HG03159 (cell line): ENCODE measurements at regions not wholly inside any gene's neighbourhood (a gene's known extent, or its start where the extent isn't known, plus 50 kb on each side); places are given as distances from the start of the nearest gene placed in this dataset.
"Not testable (repeated sequence)": the region's sequence is repeated elsewhere in the genome, so short reads cannot be mapped to it uniquely, and the experiment has no call there.

Experiments
- ATAC-seq: cut with Tn5 transposase; IDR thresholded peaks from one replicate; pipeline ENCODE4 v1.9.1; 2021; ENCODE audit warnings: mild to moderate bottlenecking, moderate library complexity; ENCODE audit not compliant: unreplicated experiment

GRCh38 chr2:167803449-167803988 lies 443.9 kb downstream of the STK39 start:
- ATAC-seq: no peak

DNA sequence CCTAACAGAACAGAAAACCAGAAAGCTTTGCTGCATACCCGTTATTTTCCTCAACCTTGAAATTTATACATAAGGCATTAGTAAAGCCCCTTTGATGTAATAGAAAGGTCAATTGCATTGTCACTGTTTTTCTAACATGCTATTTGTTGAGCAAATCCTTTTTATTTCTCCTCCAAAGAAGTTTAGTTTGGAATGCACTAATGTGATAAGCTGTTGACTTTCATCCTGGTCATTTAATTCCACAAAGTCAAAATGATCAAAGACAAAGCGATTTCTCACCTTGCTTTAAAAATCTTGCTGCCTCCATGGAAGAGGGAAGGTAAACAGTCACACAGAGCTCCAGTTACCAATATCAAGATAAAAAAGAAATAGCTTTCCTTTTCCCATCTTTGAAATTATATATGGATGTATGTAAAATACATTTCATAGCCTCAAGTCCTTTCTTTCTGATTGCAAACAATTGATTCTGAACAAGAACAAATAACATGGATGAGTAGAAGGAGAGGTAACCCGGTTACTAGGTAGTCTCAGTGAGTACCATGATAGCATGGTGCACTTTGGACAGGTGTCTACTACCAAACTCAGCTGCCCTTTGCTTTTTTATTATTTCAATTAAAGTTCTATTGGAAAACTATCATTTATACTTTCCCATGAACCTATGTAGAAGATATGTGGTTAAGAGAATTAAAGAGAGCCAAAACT lies 452.7 kb downstream of the STK39 start:
- ATAC-seq: no peak

GRCh38 chr2:167793725-167794124 lies 453.7 kb downstream of the STK39 start:
- ATAC-seq: no peak

GRCh38 chr2:167792126-167792525 lies 455.3 kb downstream of the STK39 start:
- ATAC-seq: no peak

- ATAC-seq: no peak
Observed at GRCh38 chr2:167790781-167791450, 456.5 kb downstream of the STK39 start.

GRCh38 chr2:167790189-167790588 lies 457.2 kb downstream of the STK39 start:
- ATAC-seq: no peak

- ATAC-seq: no peak
Observed at GRCh38 chr2:167787562-167787961, 459.8 kb downstream of the STK39 start.

DNA sequence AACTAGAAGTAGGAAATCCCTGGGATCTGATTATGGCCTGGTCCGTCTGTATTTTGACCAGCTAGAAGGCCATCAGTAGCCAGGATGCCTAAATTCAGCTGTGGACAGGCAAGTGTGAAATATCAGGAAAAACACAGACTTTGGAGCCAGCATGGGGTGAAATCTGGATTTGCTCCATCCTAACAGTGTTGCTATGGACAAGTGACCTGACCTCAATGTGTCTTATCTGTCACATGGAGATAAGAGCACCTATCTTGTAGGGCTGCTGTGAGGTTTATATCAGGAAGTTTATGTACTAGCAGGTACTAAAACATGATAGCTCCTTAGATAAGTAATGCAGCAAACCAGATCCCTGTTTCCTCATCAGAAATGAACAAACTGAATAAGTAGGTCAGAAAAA lies 460.4 kb downstream of the STK39 start:
- ATAC-seq: no peak

- ATAC-seq: no peak
Observed at GRCh38 chr2:167785606-167786216, 461.7 kb downstream of the STK39 start.

GRCh38 chr2:167784084-167784425 lies 463.3 kb downstream of the STK39 start:
- ATAC-seq: no peak

- ATAC-seq: no peak
Observed at GRCh38 chr2:167783261-167784083, 463.9 kb downstream of the STK39 start.

DNA sequence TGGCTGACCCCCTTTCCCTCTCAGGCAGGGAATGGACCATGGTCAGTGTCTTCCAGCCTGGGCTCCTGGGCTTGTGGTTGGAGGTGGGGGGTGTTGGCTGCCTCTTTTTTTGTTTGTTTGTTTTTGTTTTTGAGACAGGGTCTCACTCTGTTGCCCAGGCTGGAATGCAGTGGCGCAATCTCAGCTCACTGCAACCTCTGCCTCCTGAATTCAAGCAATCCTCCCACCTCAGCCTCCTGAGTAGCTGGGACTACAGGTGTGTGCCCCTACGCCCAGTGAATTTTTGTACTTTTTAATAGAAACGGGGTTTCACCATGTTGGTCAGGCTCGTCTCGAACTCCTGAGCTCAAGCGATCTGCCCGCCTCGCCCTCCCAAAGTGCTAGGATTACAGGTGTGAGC lies 465.8 kb downstream of the STK39 start:
- ATAC-seq: not testable (repeated sequence)

- ATAC-seq: no peak
Observed at GRCh38 chr2:167776359-167776758, 471.0 kb downstream of the STK39 start.

- ATAC-seq: no peak
Observed at GRCh38 chr2:167771628-167772027, 475.8 kb downstream of the STK39 start.

DNA sequence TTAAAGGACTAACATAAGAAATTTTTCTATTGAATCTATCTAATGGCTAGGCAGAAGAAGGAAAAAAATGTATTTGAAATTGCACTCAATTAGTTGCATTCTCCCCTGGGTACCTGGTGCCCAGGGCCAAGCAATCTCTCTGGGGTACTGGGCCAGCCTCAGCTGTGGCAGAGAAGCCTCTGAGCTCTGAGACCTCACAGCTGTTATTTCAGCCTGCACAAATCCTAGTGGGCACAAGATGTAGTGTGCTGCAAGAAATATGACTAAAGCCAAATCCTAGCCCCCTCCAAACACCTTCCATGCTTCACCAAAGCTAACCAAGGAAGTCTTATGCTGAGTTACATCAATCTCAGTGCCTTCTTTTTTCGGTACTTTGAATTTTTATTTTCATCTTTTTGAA lies 478.4 kb downstream of the STK39 start:
- ATAC-seq: no peak

DNA sequence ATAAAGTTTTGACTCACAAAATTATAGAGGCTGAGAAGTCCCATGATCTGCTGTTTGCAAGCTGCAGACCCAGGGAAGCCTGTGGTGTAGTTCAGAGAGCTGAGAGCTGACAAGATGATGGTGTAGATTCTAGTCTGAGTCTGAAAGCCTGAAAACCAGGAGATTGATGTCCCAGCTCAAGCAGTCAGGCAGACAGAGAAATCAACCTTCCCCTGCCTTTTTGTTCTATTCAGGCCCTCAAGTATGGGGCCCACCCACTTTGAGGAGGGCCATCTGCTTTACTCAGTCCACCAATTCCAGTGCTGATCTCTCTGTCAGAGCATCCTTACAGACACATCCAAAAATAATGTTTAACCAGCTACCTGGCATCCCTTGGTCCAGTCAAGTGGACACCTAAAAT lies 479.6 kb downstream of the STK39 start:
- no peak for ATAC-seq

DNA sequence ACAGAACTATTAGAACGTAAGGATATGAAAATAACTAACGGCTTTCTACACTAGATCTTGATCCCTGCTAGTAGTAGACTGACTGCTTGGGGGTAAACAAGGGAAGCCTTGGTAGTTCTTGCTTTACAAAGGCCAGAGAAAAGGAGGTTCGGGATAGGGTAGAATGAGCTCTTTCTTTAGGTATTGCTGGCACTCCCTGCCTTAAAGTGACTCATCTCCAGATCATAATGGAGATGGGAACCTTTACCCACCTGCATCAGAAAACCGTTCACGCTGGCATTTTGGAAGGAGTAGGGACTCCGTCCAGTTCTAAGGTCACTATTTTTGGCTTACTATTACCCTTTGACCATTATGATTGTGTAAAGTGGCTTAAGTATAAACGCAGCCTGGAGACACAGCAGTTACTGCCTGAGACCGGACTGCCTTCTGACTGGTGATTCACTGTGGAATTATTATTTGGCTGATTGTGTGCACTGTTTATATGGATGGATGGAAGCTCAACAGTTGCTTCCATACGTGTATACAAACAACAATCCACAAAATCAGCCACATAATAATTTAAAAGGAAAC lies 482.5 kb downstream of the STK39 start:
- no peak for ATAC-seq

DNA sequence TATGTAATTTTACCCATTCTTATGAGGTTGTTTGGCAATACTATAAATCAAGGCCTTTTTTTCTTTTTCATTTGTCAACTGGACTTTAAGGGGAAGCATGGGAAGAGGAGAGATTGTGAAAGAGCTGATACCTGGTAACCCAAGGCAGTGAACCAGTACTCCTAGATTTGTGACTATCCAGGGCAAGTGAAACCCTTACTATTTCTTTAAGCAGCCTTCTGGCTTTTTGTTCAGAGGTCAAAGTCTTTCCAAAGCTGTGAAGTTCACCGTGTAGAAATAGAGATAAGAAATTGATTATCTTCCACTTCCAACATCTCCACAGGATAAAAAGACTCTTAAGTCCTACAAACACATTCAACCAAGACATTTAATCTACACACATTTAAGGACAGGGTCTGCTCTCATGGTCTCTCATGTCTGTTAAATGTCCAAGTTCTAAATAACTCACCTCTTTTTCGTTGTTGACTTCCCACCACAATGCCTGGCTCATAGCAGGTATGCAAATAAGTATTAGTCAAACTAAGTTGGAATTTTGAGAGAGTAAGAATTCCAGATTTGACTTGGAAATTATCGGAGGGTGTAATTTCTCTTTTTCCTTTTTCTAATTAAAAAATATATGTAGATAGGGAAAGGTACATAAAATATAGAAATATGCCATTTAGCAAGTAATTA lies 485.8 kb downstream of the STK39 start:
- ATAC-seq: no peak

GRCh38 chr2:167759531-167759930 lies 487.9 kb downstream of the STK39 start:
- ATAC-seq: no peak

DNA sequence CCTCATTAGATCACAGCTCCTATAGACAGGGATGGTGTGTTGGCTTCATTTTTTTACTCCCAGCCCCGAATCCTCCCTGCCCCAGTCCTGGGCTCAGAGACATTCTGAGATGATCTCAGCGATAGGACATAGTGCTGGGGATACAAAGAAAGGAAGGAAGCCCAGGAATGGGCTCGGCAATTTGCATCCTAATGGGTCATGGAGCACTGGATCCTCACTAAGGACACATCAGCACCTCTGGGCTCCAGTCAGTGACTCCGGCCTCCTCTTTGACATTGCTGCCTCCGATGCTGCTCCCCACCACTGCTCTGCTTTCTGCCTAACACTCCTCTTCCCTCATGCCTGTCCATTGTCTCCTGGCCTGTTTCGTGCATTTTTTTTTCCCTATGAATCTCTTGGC lies 489.1 kb downstream of the STK39 start:
- ATAC-seq: no peak
